Renal cortex interstitium (tissue), 11 donors: ENCODE measurements at regions not wholly inside any gene's neighbourhood (a gene's known extent, or its start where the extent isn't known, plus 50 kb on each side); places are given as distances from the start of the nearest gene placed in this dataset.
A peak's percentile ranks its signal among the peaks of the same experiment; 100 is the strongest.

Source experiments
- DNase-seq, 11 donors: peaks; one replicate each; pipeline ENCODE4 v3.0.0-alpha.2; 2013; ENCODE audit warnings: low read depth in 9 of 11, low spot score in 4 of 11; ENCODE audit errors: extremely low read depth in 1 of 11

GRCh38 chr5:74576941-74577456, 63.5 kb downstream of the ENC1 start:
- no peak for DNase-seq

GRCh38 chr5:74575741-74576538, 64.6 kb downstream of the ENC1 start:
- no peak for DNase-seq

- DNase-seq, result no peak
Observed at GRCh38 chr5:74570250-74570649, 70.3 kb downstream of the ENC1 start.

GRCh38 chr5:74567411-74567995, 73.0 kb downstream of the ENC1 start:
- peak in 6 of 11 donors; percentile 44 to 79 (median 69) for DNase-seq

- DNase-seq, result no peak
Observed at GRCh38 chr5:74562122-74562521, 78.4 kb downstream of the ENC1 start.

- DNase-seq, result no peak
Observed at GRCh38 chr5:74560245-74560644, 80.3 kb downstream of the ENC1 start.

- DNase-seq, result no peak
Observed at GRCh38 chr5:74556631-74557595, 83.6 kb downstream of the ENC1 start.

GRCh38 chr5:74556006-74556405, 84.5 kb downstream of the ENC1 start:
- DNase-seq, result no peak

GRCh38 chr5:74552101-74552500, 88.4 kb downstream of the ENC1 start:
- no peak for DNase-seq

- no peak for DNase-seq
Observed at GRCh38 chr5:74550927-74551326, 89.6 kb downstream of the ENC1 start.

- no peak for DNase-seq
Observed at GRCh38 chr5:74549384-74549783, 91.1 kb downstream of the ENC1 start.

GRCh38 chr5:74546796-74547195, 93.7 kb downstream of the ENC1 start:
- no peak for DNase-seq

- DNase-seq, result no peak
Observed at GRCh38 chr5:74544811-74545210, 95.7 kb downstream of the ENC1 start.

GRCh38 chr5:74543162-74543995, 97.1 kb downstream of the ENC1 start:
- DNase-seq, result peak in 3 of 11 donors; percentile 36 to 53 (median 47)

- DNase-seq, result no peak
Observed at GRCh38 chr5:74542482-74542881, 98.0 kb downstream of the ENC1 start.

GRCh38 chr5:74541381-74541781, 99.1 kb downstream of the ENC1 start:
- no peak for DNase-seq

GRCh38 chr5:74540622-74541021, 99.9 kb downstream of the ENC1 start:
- peak in 1 of 11 donors; percentile 17 for DNase-seq

- DNase-seq, result no peak
Observed at GRCh38 chr5:74539986-74540385, 100.5 kb downstream of the ENC1 start.

GRCh38 chr5:74538206-74538661, 102.3 kb downstream of the ENC1 start:
- no peak for DNase-seq
